ENCODE measurements at regions not wholly inside any gene's neighbourhood (a gene's known extent, or its start where the extent isn't known, plus 50 kb on each side); places are given as distances from the start of the nearest gene placed in this dataset.

- Mint-ChIP-seq H3K27me3 (ENCODE audit: low read depth) (peaks cover 19% of the 10 kb centered on the region), H3K4me1 (no peaks in the 10 kb centered on the region), H3K27ac (no peak overlapping the region), H3K9me3 (peaks cover 34% of the 10 kb centered on the region), H3K4me3 (no peak overlapping the region), H3K36me3 (ENCODE audit: low read depth) (peaks cover 8% of the 10 kb centered on the region)
- TF ChIP-seq CTCF (IDR thresholded peaks at IDR 0.05; ENCODE audit: unreplicated experiment in 3 of 3): no peak
Observed at GRCh38 chr22:47567126-47568090, 805.0 kb downstream of the TBC1D22A start.

GRCh38 chr22:47566491-47566890 is 804.0 kb downstream of the TBC1D22A start:
- peaks cover 8% of the 10 kb centered on the region for H3K36me3 Mint-ChIP-seq (ENCODE audit: low read depth)
- no peaks in the 10 kb centered on the region for H3K4me1 Mint-ChIP-seq
- H3K27ac Mint-ChIP-seq: no peak overlapping the region
- no peak overlapping the region for H3K4me3 Mint-ChIP-seq
- H3K9me3 Mint-ChIP-seq: peaks cover 38% of the 10 kb centered on the region
- peaks cover 19% of the 10 kb centered on the region for H3K27me3 Mint-ChIP-seq (ENCODE audit: low read depth)
- TF ChIP-seq CTCF (IDR thresholded peaks at IDR 0.05; ENCODE audit: unreplicated experiment in 3 of 3): no peak

GRCh38 chr22:47565607-47566006 is 803.2 kb downstream of the TBC1D22A start:
- Mint-ChIP-seq H3K9me3 (peaks cover 36% of the 10 kb centered on the region), H3K4me1 (no peaks in the 10 kb centered on the region), H3K27me3 (ENCODE audit: low read depth) (peaks cover 17% of the 10 kb centered on the region), H3K4me3 (no peak overlapping the region), H3K27ac (no peak overlapping the region), H3K36me3 (ENCODE audit: low read depth) (peaks cover 8% of the 10 kb centered on the region)
- no peak for TF ChIP-seq CTCF (IDR thresholded peaks at IDR 0.05; ENCODE audit: unreplicated experiment in 3 of 3)

GRCh38 chr22:47564651-47565434 is 802.4 kb downstream of the TBC1D22A start:
- Mint-ChIP-seq H3K9me3 (peaks cover 38% of the 10 kb centered on the region), H3K27me3 (ENCODE audit: low read depth) (peaks cover 15% of the 10 kb centered on the region), H3K4me1 (no peaks in the 10 kb centered on the region), H3K4me3 (no peak overlapping the region), H3K27ac (no peak overlapping the region), H3K36me3 (ENCODE audit: low read depth) (peaks cover 8% of the 10 kb centered on the region)
- TF ChIP-seq CTCF (IDR thresholded peaks at IDR 0.05; ENCODE audit: unreplicated experiment in 3 of 3): no peak

- H3K27ac Mint-ChIP-seq: no peak overlapping the region
- no peaks in the 10 kb centered on the region for H3K4me1 Mint-ChIP-seq
- peaks cover 16% of the 10 kb centered on the region for H3K27me3 Mint-ChIP-seq (ENCODE audit: low read depth)
- peaks cover 36% of the 10 kb centered on the region for H3K9me3 Mint-ChIP-seq
- H3K36me3 Mint-ChIP-seq (ENCODE audit: low read depth): peaks cover 8% of the 10 kb centered on the region
- no peak for TF ChIP-seq CTCF (IDR thresholded peaks at IDR 0.05; ENCODE audit: unreplicated experiment in 3 of 3)
- H3K4me3 Mint-ChIP-seq: no peak overlapping the region
Observed at GRCh38 chr22:47564158-47564450, 801.7 kb downstream of the TBC1D22A start.

Measured in nephron (organoid).